ENCODE measurements at regions not wholly inside any gene's neighbourhood (a gene's known extent, or its start where the extent isn't known, plus 50 kb on each side); places are given as distances from the start of the nearest gene placed in this dataset.

- TF ChIP-seq STAT6 (CRISPR knock-in tag; IDR thresholded peaks at IDR 0.05), result no peak
- TF ChIP-seq ETS2 (tag; IDR thresholded peaks at IDR 0.05; ENCODE audit: borderline replicate concordance, poor library complexity, severe bottlenecking), result no peak
- TF ChIP-seq SP1 (CRISPR knock-in tag; IDR thresholded peaks at IDR 0.05), result no peak
Measured at GRCh38 chr2:150212722-150213171, 274.7 kb downstream of the RND3 start (continued).

DNA sequence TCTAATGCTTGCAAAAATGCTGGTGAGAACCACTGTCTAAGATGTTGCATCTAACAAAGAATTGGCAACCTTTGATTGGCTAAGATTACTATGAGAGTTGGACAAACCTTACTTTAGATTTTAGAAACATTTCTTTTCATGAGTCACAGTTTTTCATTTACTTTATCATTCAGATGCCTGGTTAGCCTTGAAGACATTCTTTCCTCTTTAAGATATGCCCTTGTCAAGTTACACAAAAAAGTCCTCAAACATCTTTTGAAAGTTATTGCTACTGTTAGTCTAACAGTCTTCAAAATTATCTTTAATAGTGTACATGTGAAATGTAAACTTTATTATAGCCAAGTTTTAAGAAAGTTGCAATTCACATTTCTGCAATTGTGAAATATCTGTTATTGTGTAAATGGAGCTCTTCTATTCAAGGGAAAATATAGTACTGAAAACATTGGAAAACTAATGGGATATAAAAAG lies 276.3 kb downstream of the RND3 start:
- ATAC-seq (no peak), FAIRE-seq (no peak), DNase-seq (ENCODE audit: extremely low read depth in 1 of 4, low spot score in 3 of 4) (no peak)
- no peak overlapping the region for H3K9ac ChIP-seq (ENCODE audit: insufficient read depth in 1 of 2, low read depth in 2 of 2, low read length in 2 of 2)
- H3K9me1 ChIP-seq (ENCODE audit: control insufficient read depth, insufficient read depth, low read length), result no peaks in the 10 kb centered on the region
- no peak overlapping the region for H3K4me3 ChIP-seq
- H3K4me2 ChIP-seq (ENCODE audit: insufficient read depth, low read length), result no peak overlapping the region
- no peak overlapping the region for H2AFZ ChIP-seq (ENCODE audit: low read depth, low read length)
- H3K27me3 ChIP-seq (ENCODE audit: control insufficient read depth in 2 of 2, insufficient read depth in 2 of 2, low read length in 2 of 2), result no peaks in the 10 kb centered on the region
- intact Hi-C loops (cut with micrococcal nuclease), result no loop called here
- ChIA-PET CTCF (ENCODE audit: low intra/inter-chr PET ratio) (no interaction called here), POLR2A (no interaction called here)
- H4K20me1 ChIP-seq (replicated peaks; ENCODE audit: control insufficient read depth, insufficient read depth, low read length), result no peaks in the 10 kb centered on the region
- BruUV-seq (replicated peaks), result no TSS peak
- H3K79me2 ChIP-seq (ENCODE audit: control insufficient read depth, insufficient read depth, low read length), result no peaks in the 10 kb centered on the region
- peak; percentile 39; the same call in 1 of the 2 replicates for TF ChIP-seq CEBPB (tag; IDR thresholded peaks at IDR 0.05)
- no peak for TF ChIP-seq CEBPG (CRISPR knock-in tag; IDR thresholded peaks at IDR 0.05)
- TF ChIP-seq CEBPG (tag; conservative IDR thresholded peaks at IDR 0.05 in 1 of 2, IDR thresholded peaks at IDR 0.05 in 1 of 2), result 0 out of 4 replicates have a peak, but pooled peaks of 1 of the 2 experiments have one; percentile 40
- TF ChIP-seq, protein P1, sequence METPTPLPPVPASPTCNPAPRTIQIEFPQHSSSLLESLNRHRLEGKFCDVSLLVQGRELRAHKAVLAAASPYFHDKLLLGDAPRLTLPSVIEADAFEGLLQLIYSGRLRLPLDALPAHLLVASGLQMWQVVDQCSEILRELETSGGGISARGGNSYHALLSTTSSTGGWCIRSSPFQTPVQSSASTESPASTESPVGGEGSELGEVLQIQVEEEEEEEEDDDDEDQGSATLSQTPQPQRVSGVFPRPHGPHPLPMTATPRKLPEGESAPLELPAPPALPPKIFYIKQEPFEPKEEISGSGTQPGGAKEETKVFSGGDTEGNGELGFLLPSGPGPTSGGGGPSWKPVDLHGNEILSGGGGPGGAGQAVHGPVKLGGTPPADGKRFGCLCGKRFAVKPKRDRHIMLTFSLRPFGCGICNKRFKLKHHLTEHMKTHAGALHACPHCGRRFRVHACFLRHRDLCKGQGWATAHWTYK (CRISPR knock-in tag; IDR thresholded peaks at IDR 0.05), result no peak
- TF ChIP-seq THRB (CRISPR knock-in tag; conservative IDR thresholded peaks at IDR 0.05), result no peak
- no peak for TF ChIP-seq LEF1 (IDR thresholded peaks at IDR 0.05)
- no peak overlapping the region for H3K27ac ChIP-seq (ENCODE audit: extremely low read depth, low read depth, low read length)
- no peaks in the 10 kb centered on the region for H3K36me3 ChIP-seq (ENCODE audit: control insufficient read depth, insufficient read depth, low read length)
- no peaks in the 10 kb centered on the region for H3K4me1 ChIP-seq (replicated peaks in 1 of 2; ENCODE audit: control insufficient read depth in 2 of 2, insufficient read depth in 2 of 2, low read length in 2 of 2)
- H3K9me3 ChIP-seq (replicated peaks; ENCODE audit: control insufficient read depth, insufficient read depth, low read depth, low read length), result no peaks in the 10 kb centered on the region; the same call in 1 of the 2 replicates
- in situ Hi-C loops (cut with MboI), result no loop called here

Data from K562 (cell line).